Subcutaneous abdominal adipose tissue (tissue), 5 donors: ENCODE measurements at regions not wholly inside any gene's neighbourhood (a gene's known extent, or its start where the extent isn't known, plus 50 kb on each side); places are given as distances from the start of the nearest gene placed in this dataset.

Experiments used
- H3K27ac ChIP-seq: one replicate; pipeline ENCODE4 v1.7.0; 2013; ENCODE audit warnings: low read depth, mild to moderate bottlenecking, inconsistent platforms, low read length, moderate library complexity
- H3K27me3 ChIP-seq, 5 donors: one replicate each; pipeline ENCODE4 v1.7.0; 2013; ENCODE audit warnings: low read length in 5 of 5, inconsistent platforms in 1 of 5; ENCODE audit not compliant: control insufficient read depth in 5 of 5, insufficient read depth in 4 of 5
- H3K36me3 ChIP-seq, 5 donors: one replicate each; pipeline ENCODE4 v1.7.0; 2013; ENCODE audit warnings: low read length in 5 of 5; ENCODE audit not compliant: control insufficient read depth in 5 of 5, insufficient read depth in 5 of 5
- H3K4me1 ChIP-seq, 5 donors: one replicate each; pipeline ENCODE4 v1.7.0; 2013; ENCODE audit warnings: low read length in 5 of 5, mild to moderate bottlenecking in 3 of 5, moderate library complexity in 1 of 5; ENCODE audit not compliant: control insufficient read depth in 5 of 5, insufficient read depth in 5 of 5
- H3K4me3 ChIP-seq, 5 donors: one replicate each; pipeline ENCODE4 v1.7.0; 2013; ENCODE audit warnings: low read length in 5 of 5, low read depth in 1 of 5
- H3K9ac ChIP-seq, 5 donors: one replicate each; pipeline ENCODE4 v1.7.0; 2013; ENCODE audit warnings: low read length in 5 of 5, mild to moderate bottlenecking in 4 of 5, moderate library complexity in 3 of 5
- H3K9me3 ChIP-seq, 5 donors: one replicate each; pipeline ENCODE4 v1.7.0; 2013; ENCODE audit warnings: low read length in 5 of 5; ENCODE audit not compliant: control insufficient read depth in 5 of 5
- donor health status: healthy.
- donor health status: healthy.
- donor health status: healthy.
- donor health status: healthy.
- donor health status: healthy.

- H3K9ac ChIP-seq: no peak overlapping the region
- no peaks in the 10 kb centered on the region for H3K4me1 ChIP-seq
- H3K27ac ChIP-seq: no peak overlapping the region
- no peak overlapping the region for H3K4me3 ChIP-seq
- no peaks in the 10 kb centered on the region for H3K27me3 ChIP-seq
- peaks cover 0 to 3% (median 0%) of the 10 kb centered on the region in 5 donors for H3K9me3 ChIP-seq
- H3K36me3 ChIP-seq: no peaks in the 10 kb centered on the region
Observed at GRCh38 chr15:53847745-53848144, 88.3 kb upstream of the WDR72 start.

GRCh38 chr15:53844634-53845033, 85.2 kb upstream of the WDR72 start:
- peaks cover 0 to 3% (median 0%) of the 10 kb centered on the region in 5 donors for H3K9me3 ChIP-seq
- no peaks in the 10 kb centered on the region for H3K36me3 ChIP-seq
- no peak overlapping the region for H3K27ac ChIP-seq
- no peaks in the 10 kb centered on the region for H3K4me1 ChIP-seq
- no peaks in the 10 kb centered on the region for H3K27me3 ChIP-seq
- H3K4me3 ChIP-seq: no peak overlapping the region
- no peak overlapping the region for H3K9ac ChIP-seq

GRCh38 chr15:53843869-53844569, 84.6 kb upstream of the WDR72 start:
- H3K9me3 ChIP-seq: peaks cover 0 to 3% (median 0%) of the 10 kb centered on the region in 5 donors
- H3K9ac ChIP-seq: no peak overlapping the region
- no peak overlapping the region for H3K27ac ChIP-seq
- no peaks in the 10 kb centered on the region for H3K4me1 ChIP-seq
- H3K27me3 ChIP-seq: no peaks in the 10 kb centered on the region
- no peaks in the 10 kb centered on the region for H3K36me3 ChIP-seq
- H3K4me3 ChIP-seq: no peak overlapping the region

- Histone ChIP-seq H3K9ac (no peak overlapping the region), H3K36me3 (no peaks in the 10 kb centered on the region), H3K27me3 (no peaks in the 10 kb centered on the region), H3K4me3 (no peak overlapping the region), H3K27ac (no peak overlapping the region), H3K9me3 (peaks cover 0 to 3% (median 0%) of the 10 kb centered on the region in 5 donors), H3K4me1 (no peaks in the 10 kb centered on the region)
Observed at GRCh38 chr15:53843166-53843565, 83.7 kb upstream of the WDR72 start.

- Histone ChIP-seq H3K27ac (no peak overlapping the region), H3K4me3 (no peak overlapping the region), H3K9ac (no peak overlapping the region), H3K4me1 (no peaks in the 10 kb centered on the region), H3K27me3 (no peaks in the 10 kb centered on the region), H3K9me3 (no peaks in the 10 kb centered on the region), H3K36me3 (no peaks in the 10 kb centered on the region)
Observed at GRCh38 chr15:53841651-53842050, 82.2 kb upstream of the WDR72 start.

GRCh38 chr15:53840681-53841080, 81.2 kb upstream of the WDR72 start:
- Histone ChIP-seq H3K9me3 (no peaks in the 10 kb centered on the region), H3K36me3 (no peaks in the 10 kb centered on the region), H3K4me3 (no peak overlapping the region), H3K27ac (no peak overlapping the region), H3K9ac (no peak overlapping the region), H3K4me1 (no peaks in the 10 kb centered on the region), H3K27me3 (no peaks in the 10 kb centered on the region)

GRCh38 chr15:53837263-53837662, 77.8 kb upstream of the WDR72 start:
- H3K27ac ChIP-seq: no peak overlapping the region
- H3K36me3 ChIP-seq: no peaks in the 10 kb centered on the region
- no peak overlapping the region for H3K9ac ChIP-seq
- no peak overlapping the region for H3K4me3 ChIP-seq
- H3K27me3 ChIP-seq: no peaks in the 10 kb centered on the region
- peaks cover 0 to 8% (median 7%) of the 10 kb centered on the region in 5 donors for H3K4me1 ChIP-seq
- no peaks in the 10 kb centered on the region for H3K9me3 ChIP-seq

GRCh38 chr15:53836618-53837017, 77.2 kb upstream of the WDR72 start:
- peaks cover 0 to 8% (median 7%) of the 10 kb centered on the region in 5 donors for H3K4me1 ChIP-seq
- H3K27me3 ChIP-seq: no peaks in the 10 kb centered on the region
- H3K36me3 ChIP-seq: no peaks in the 10 kb centered on the region
- H3K9ac ChIP-seq: no peak overlapping the region
- H3K9me3 ChIP-seq: no peaks in the 10 kb centered on the region
- H3K27ac ChIP-seq: no peak overlapping the region
- H3K4me3 ChIP-seq: no peak overlapping the region

- Histone ChIP-seq H3K36me3 (no peaks in the 10 kb centered on the region), H3K27me3 (no peaks in the 10 kb centered on the region), H3K9ac (no peak overlapping the region), H3K27ac (no peak overlapping the region), H3K4me3 (no peak overlapping the region), H3K4me1 (peaks cover 0 to 8% (median 7%) of the 10 kb centered on the region in 5 donors), H3K9me3 (no peaks in the 10 kb centered on the region)
Observed at GRCh38 chr15:53835309-53835708, 75.8 kb upstream of the WDR72 start.

DNA sequence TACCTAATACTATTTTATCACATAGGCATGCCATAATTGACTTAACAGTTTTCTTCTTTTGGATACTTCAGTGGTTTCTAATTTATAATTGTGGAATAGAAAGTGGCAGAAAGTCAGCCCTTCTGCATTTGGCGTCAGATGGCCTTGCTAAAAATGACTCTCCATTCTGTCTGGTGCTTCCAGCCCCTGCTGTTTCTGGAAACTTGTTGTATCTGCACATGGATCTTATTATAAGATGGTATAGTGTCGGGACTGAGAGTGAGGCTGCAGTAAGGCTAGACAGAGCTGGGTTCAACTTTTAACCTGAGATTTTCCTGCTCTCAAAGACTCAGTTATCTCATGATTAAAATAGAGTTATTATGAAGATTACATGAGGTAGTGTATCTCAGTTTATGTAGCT, 74.8 kb upstream of the WDR72 start:
- no peaks in the 10 kb centered on the region for H3K9me3 ChIP-seq
- peaks cover 0 to 8% (median 7%) of the 10 kb centered on the region in 5 donors for H3K4me1 ChIP-seq
- H3K27me3 ChIP-seq: peaks cover 0 to 2% (median 0%) of the 10 kb centered on the region in 5 donors
- H3K36me3 ChIP-seq: no peaks in the 10 kb centered on the region
- no peak overlapping the region for H3K4me3 ChIP-seq
- no peak overlapping the region for H3K9ac ChIP-seq
- H3K27ac ChIP-seq: no peak overlapping the region
